ENCODE measurements at regions not wholly inside any gene's neighbourhood (a gene's known extent, or its start where the extent isn't known, plus 50 kb on each side); places are given as distances from the start of the nearest gene placed in this dataset.

DNA sequence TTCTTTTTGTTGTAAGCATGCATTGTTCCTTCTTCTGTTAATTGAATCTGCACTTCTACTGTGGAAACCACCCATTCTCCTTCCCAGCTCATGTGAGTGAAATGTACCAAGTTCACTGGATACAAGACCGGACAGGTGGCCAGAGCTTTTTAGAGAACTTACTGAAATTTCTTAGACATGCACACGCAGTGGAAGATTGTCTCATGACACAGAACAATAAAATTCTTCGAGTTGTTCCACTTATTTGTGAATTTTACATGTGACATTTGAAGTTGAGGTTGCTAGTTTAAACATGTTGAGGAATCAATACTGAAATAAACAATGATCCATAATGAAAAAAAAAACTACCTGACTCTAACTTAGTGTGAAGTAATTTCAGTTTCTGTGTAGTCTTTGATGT lies 568.0 kb downstream of the TECRL start:
- Histone ChIP-seq H3K4me1 (no peaks in the 10 kb centered on the region), H3K4me3 (no peak overlapping the region), H3K27me3 (no peaks in the 10 kb centered on the region), H3K9me3 (no peaks in the 10 kb centered on the region), H3K27ac (no peak overlapping the region), H3K36me3 (ENCODE audit: low read depth, missing control alignments) (no peaks in the 10 kb centered on the region)
- DNase-seq = no peak
- 88 to 92% methylated on average over 3 of the region's 3 CpGs for WGBS, 2 donors
- TF ChIP-seq, protein P1, sequence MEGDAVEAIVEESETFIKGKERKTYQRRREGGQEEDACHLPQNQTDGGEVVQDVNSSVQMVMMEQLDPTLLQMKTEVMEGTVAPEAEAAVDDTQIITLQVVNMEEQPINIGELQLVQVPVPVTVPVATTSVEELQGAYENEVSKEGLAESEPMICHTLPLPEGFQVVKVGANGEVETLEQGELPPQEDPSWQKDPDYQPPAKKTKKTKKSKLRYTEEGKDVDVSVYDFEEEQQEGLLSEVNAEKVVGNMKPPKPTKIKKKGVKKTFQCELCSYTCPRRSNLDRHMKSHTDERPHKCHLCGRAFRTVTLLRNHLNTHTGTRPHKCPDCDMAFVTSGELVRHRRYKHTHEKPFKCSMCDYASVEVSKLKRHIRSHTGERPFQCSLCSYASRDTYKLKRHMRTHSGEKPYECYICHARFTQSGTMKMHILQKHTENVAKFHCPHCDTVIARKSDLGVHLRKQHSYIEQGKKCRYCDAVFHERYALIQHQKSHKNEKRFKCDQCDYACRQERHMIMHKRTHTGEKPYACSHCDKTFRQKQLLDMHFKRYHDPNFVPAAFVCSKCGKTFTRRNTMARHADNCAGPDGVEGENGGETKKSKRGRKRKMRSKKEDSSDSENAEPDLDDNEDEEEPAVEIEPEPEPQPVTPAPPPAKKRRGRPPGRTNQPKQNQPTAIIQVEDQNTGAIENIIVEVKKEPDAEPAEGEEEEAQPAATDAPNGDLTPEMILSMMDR (IDR thresholded peaks at IDR 0.05) = no peak
- TF ChIP-seq POLR2A (IDR thresholded peaks at IDR 0.05) = no peak
- intact Hi-C loops (cut with DNase I; ENCODE audit: low total_unique reads) = no loop called here

DNA sequence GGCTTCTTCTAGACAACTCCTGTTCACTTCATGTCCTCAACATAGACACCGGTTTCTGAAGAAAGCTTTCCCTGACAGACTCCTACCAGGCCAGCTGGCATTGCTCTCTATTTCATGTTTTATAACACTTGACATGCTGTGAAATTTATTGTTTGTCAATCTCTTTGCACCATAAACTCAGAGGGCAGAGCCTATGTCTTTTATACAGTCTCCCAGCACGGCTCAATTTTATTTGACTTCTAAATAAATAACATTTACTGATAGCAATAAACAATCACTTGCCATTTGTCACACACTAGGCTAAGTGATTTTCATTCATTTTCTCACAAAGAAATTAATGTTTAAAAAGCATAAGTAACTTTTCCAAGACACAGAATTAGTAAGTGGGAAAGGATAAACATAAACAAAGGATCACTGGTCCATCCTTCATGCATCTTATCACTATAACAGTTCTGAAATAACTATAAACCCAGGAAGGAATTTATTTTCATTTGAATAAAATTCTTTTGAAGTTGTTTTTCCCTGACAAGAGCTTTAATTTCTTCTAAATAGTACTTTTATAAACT lies 577.6 kb downstream of the TECRL start:
- no peak for DNase-seq
- TF ChIP-seq POLR2A (IDR thresholded peaks at IDR 0.05) = no peak
- TF ChIP-seq, protein P1 (IDR thresholded peaks at IDR 0.05) = no peak
- WGBS, 2 donors = 66 to 73% methylated on average over 2 of the region's 2 CpGs

DNA sequence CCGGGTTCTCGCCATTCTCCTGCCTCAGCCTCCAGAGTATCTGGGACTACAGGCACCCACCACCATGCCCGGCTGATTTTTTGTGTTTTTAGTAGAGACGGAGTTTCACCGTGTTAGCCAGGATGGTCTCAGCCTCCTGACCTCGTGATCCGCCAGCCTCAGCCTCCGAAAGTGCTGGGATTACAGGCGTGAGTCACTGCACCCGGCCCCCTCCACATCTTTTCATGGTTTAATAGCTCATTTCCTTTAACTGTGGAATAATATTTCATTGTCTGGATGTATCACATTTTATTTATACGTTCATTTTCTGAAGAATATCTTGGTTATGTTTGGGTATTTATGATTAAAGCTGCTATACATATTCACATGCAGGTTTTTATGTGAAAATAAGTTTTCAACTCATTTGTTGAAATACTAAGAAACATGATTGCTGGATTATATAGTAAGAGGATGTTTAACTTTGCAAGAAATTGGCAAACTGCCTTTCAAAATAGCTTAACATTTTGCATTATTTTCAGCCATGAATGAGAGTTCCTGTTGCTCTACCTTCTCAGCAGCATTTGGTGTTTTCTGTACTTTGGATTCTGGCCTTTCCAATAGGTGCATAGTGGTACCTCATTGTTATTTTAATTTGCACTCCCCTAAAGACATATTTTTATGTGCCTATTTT lies 591.9 kb downstream of the TECRL start:
- no peaks in the 10 kb centered on the region for H3K9me3 ChIP-seq
- H3K36me3 ChIP-seq (ENCODE audit: low read depth, missing control alignments) = no peaks in the 10 kb centered on the region
- DNase-seq = no peak
- TF ChIP-seq, protein P1 (IDR thresholded peaks at IDR 0.05) = no peak
- no peak for TF ChIP-seq POLR2A (IDR thresholded peaks at IDR 0.05)
- H3K27me3 ChIP-seq = no peaks in the 10 kb centered on the region
- intact Hi-C loops (cut with DNase I; ENCODE audit: low total_unique reads) = no loop called here
- WGBS, 2 donors = 54 to 74% methylated on average over 11 of the region's 11 CpGs
- no peak overlapping the region for H3K4me3 ChIP-seq
- no peak overlapping the region for H3K27ac ChIP-seq
- no peaks in the 10 kb centered on the region for H3K4me1 ChIP-seq

More for the DNA sequence above, 577.6 kb downstream of the TECRL start:
- H3K36me3 ChIP-seq (ENCODE audit: low read depth, missing control alignments) = no peaks in the 10 kb centered on the region
- H3K27ac ChIP-seq = no peak overlapping the region
- no peaks in the 10 kb centered on the region for H3K4me1 ChIP-seq
- no peaks in the 10 kb centered on the region for H3K27me3 ChIP-seq
- no peak overlapping the region for H3K4me3 ChIP-seq
- intact Hi-C loops (cut with DNase I; ENCODE audit: low total_unique reads) = no loop called here
- H3K9me3 ChIP-seq = no peaks in the 10 kb centered on the region

DNA sequence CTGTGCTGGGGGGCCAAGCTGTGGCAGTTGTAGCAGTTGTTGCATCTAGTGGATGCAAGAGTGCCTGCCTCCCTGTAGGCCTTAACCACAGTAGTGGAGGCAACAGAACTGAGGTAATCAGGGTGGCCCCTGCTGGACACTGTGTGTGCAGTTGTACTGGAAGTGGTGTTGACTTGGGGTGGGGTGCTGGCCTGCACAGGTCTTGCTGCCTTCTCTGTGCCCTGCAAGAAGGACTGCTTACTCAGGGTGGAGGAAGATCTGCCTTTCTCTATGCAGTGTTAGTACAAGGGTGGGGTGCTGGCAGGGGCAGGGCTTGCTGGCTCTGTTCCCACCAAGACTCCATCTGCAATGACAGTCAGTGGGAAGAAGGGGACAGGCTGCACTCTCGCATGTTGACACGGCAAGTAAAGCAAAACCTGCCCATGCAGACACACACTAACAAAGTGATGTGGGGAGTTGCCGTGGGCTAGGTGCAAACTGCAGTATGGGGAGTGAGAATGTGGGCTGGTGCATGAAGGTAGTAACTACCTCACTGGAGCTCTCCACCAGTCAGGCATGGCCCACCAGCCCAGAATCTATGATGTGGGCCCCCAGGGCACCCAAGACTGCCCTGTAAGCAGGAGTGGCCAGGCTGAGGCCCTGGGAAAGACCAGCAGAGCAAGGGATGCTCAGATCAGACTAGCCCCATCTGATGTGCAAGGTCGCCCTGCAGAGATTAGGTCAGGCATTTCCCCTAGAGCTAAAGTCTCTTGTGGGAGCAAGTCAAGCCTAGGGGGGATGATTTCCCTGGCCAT lies 594.9 kb downstream of the TECRL start:
- H3K4me1 ChIP-seq = no peaks in the 10 kb centered on the region
- 83 to 90% methylated on average over 3 to 4 of the region's 4 CpGs for WGBS, 2 donors
- H3K36me3 ChIP-seq (ENCODE audit: low read depth, missing control alignments) = no peaks in the 10 kb centered on the region
- H3K27me3 ChIP-seq = no peaks in the 10 kb centered on the region
- no peak overlapping the region for H3K27ac ChIP-seq
- DNase-seq = no peak
- no peaks in the 10 kb centered on the region for H3K9me3 ChIP-seq
- intact Hi-C loops (cut with DNase I; ENCODE audit: low total_unique reads) = no loop called here
- H3K4me3 ChIP-seq = no peak overlapping the region
- TF ChIP-seq, protein P1 (IDR thresholded peaks at IDR 0.05) = no peak
- TF ChIP-seq POLR2A (IDR thresholded peaks at IDR 0.05) = no peak

All from testis (tissue), 2 donors.